HG03060 (cell line): ENCODE measurements at regions not wholly inside any gene's neighbourhood (a gene's known extent, or its start where the extent isn't known, plus 50 kb on each side); places are given as distances from the start of the nearest gene placed in this dataset.

ENCODE experiments used
- ATAC-seq: cut with Tn5 transposase; IDR thresholded peaks from one replicate; pipeline ENCODE4 v1.9.1; 2021; ENCODE audit warnings: low read depth, moderate number of reproducible peaks; ENCODE audit not compliant: unreplicated experiment

DNA sequence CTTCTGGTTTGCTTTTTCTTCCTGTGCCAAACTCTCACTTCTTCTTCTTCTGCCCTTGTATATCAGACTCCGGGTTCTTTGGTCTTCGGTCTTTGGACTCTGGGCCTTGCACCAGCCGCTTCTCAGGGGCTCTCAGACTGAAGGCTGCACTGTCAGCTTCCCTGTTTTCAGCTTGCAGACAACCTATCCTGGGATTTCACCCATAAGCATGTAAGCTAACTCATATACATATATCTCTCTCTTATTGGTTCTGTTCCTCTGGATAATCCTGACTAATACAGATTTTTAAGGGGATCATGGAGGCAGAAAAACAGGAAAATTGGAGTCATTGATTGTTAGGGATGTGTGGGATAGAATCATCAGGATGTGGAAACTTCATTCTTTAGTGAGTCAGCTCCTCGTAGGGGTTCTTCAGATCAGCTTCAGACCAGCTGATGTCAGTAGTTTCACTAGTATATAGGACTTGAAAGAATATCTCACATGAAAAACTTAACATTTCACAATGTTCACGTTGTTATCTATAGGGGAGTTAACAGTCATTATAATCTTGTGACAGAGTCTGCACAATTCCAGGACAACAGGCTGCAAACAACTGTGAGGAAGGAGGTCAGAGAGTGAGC lies 102.9 kb downstream of the RASSF9 start:
- ATAC-seq: no peak

DNA sequence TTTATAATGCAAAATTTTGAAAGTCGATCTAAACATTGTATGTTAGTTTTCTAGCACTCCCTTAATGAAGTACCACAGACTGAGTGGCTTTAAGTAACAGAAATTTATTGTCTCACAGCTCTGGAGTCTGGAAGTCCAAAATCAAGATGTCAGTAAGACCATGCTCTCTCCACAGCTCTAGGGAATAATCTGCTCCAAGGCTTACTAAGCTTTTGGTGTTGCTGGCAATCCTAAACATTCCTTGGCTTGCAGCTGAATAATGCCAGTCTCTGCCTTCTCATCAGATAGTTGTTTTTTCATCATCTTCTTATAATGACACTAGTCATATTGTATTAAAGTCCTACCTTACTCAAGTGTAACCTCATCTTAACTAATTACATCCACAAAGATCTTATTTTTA lies 102.2 kb downstream of the RASSF9 start:
- no peak for ATAC-seq

DNA sequence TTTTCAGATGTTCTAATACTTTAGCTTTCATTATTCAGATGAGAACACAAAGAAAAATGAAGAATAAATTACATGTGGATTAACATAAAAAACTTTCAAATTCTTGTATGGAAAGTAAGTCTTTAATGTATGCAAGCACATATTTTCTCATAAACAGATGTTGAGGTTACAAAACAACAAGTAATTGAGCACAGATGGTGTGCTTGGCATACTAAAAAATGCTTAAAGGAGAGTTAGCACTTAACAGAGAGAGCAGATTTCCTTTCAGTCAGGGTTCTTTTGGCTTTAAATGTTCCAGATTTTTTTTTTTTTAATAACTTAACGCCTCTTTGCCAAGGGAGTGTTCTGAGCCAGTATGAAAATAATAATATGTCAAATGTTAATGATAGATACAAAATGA lies 96.0 kb downstream of the RASSF9 start:
- no peak for ATAC-seq

DNA sequence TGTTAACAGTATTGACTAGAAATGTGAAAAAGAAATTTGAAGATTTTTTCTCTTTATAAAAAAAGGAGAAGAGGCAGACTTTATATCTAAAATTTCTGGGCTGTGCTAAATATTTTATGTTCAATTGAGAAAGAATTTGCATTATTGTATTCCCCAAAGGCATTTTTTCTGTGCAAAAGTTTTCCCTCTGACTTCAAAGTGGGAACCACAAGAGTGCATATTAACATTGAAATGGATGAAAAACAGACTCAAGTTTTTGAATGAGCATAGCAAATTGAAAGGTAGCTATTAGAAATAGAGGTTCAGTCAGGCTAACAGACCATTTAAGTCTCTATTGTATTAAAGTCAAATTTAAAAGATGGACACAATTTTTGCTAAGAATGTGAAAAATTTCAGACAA lies 95.2 kb downstream of the RASSF9 start:
- ATAC-seq: no peak

DNA sequence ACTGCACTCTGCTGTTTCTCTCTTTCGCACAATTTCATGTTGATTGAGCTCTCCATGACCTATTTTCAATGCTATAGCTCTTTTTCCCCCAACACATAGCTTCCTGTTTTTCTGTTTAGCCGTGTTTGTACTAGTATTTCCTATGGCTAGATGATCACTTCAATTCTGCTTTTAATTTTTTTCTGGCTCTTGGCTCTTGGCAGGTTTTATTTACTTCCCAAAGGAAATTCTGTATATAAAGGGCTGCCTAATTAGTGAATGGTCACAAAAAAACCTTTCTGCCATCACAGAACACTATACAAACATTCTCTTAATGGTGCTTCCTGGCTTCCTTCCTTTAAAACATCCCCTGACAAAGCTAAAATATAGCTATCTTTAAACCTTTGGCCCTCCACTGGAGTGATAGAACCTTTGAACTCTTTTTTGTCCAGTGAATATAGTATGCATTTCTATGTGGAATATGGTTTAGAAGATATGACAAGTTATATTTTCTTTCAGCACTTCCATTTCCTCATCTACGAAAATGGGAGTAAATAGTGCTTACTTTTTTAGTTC lies 88.2 kb downstream of the RASSF9 start:
- ATAC-seq: no peak
